ENCODE measurements at regions not wholly inside any gene's neighbourhood (a gene's known extent, or its start where the extent isn't known, plus 50 kb on each side); places are given as distances from the start of the nearest gene placed in this dataset.

- no peak for DNase-seq (ENCODE audit: low read depth in 2 of 2)
Measured at GRCh38 chr12:78585132-78585531, 279.4 kb upstream of the SYT1 start.

- DNase-seq (ENCODE audit: low read depth in 2 of 2) = no peak
Measured at GRCh38 chr12:78586790-78587189, 277.8 kb upstream of the SYT1 start.

- DNase-seq (ENCODE audit: low read depth in 2 of 2) = no peak
Measured at GRCh38 chr12:78599366-78599765, 265.2 kb upstream of the SYT1 start.

GRCh38 chr12:78600541-78600940 lies 264.0 kb upstream of the SYT1 start:
- no peak for DNase-seq (ENCODE audit: low read depth in 2 of 2)

GRCh38 chr12:78611504-78611903 lies 253.1 kb upstream of the SYT1 start:
- no peak for DNase-seq (ENCODE audit: low read depth in 2 of 2)

GRCh38 chr12:78612190-78612589 lies 252.4 kb upstream of the SYT1 start:
- no peak for DNase-seq (ENCODE audit: low read depth in 2 of 2)

GRCh38 chr12:78617683-78618082 lies 246.9 kb upstream of the SYT1 start:
- DNase-seq (ENCODE audit: low read depth in 2 of 2) = no peak

GRCh38 chr12:78622529-78623195 lies 241.9 kb upstream of the SYT1 start:
- no peak for DNase-seq (ENCODE audit: low read depth in 2 of 2)

- DNase-seq (ENCODE audit: low read depth in 2 of 2) = no peak
Measured at GRCh38 chr12:78628491-78629100, 236.0 kb upstream of the SYT1 start.

GRCh38 chr12:78636231-78636855 lies 228.2 kb upstream of the SYT1 start:
- DNase-seq (ENCODE audit: low read depth in 2 of 2) = peak in 1 of 2 experiments; percentile 9

- DNase-seq (ENCODE audit: low read depth in 2 of 2) = no peak
Measured at GRCh38 chr12:78641837-78642423, 222.6 kb upstream of the SYT1 start.

GRCh38 chr12:78645956-78646355 lies 218.6 kb upstream of the SYT1 start:
- DNase-seq (ENCODE audit: low read depth in 2 of 2) = peak; percentile 44

- no peak for DNase-seq (ENCODE audit: low read depth in 2 of 2)
Measured at GRCh38 chr12:78651755-78652154, 212.8 kb upstream of the SYT1 start.

- no peak for DNase-seq (ENCODE audit: low read depth in 2 of 2)
Measured at GRCh38 chr12:78666584-78666983, 198.0 kb upstream of the SYT1 start.

- DNase-seq (ENCODE audit: low read depth in 2 of 2) = peak; percentile 48 to 50
Measured at GRCh38 chr12:78671295-78671694, 193.3 kb upstream of the SYT1 start.

- DNase-seq (ENCODE audit: low read depth in 2 of 2) = no peak
Measured at GRCh38 chr12:78672033-78672432, 192.5 kb upstream of the SYT1 start.

- no peak for DNase-seq (ENCODE audit: low read depth in 2 of 2)
Measured at GRCh38 chr12:78674311-78675090, 190.1 kb upstream of the SYT1 start.

- no peak for DNase-seq (ENCODE audit: low read depth in 2 of 2)
Measured at GRCh38 chr12:78680596-78680995, 184.0 kb upstream of the SYT1 start.

GRCh38 chr12:78683031-78683430 lies 181.5 kb upstream of the SYT1 start:
- DNase-seq (ENCODE audit: low read depth in 2 of 2) = no peak

GRCh38 chr12:78683626-78684025 lies 180.9 kb upstream of the SYT1 start:
- no peak for DNase-seq (ENCODE audit: low read depth in 2 of 2)

GRCh38 chr12:78684419-78684818 lies 180.2 kb upstream of the SYT1 start:
- DNase-seq (ENCODE audit: low read depth in 2 of 2) = no peak

- DNase-seq (ENCODE audit: low read depth in 2 of 2) = no peak
Measured at GRCh38 chr12:78695749-78696148, 168.8 kb upstream of the SYT1 start.

Measured in fibroblast of skin of left biceps (primary cell).